AG04449 (cell line): ENCODE measurements at regions not wholly inside any gene's neighbourhood (a gene's known extent, or its start where the extent isn't known, plus 50 kb on each side); places are given as distances from the start of the nearest gene placed in this dataset.

Experiments used
- CTCF ChIA-PET: fragments of 350-600 bp; formaldehyde crosslinking; extraction: SDS; loops from one replicate; lab custom pipeline; 2021; ENCODE audit warnings: antibody characterized with exemption; lab: Yijun Ruan, JAX
- POLR2A ChIA-PET: fragments of 400-600, 350-600 bp; formaldehyde crosslinking; extraction: SDS; loops from one replicate; lab custom pipeline; 2020; ENCODE audit warnings: antibody characterized with exemption, inconsistent platforms; lab: Yijun Ruan, JAX
- DNase-seq: peaks from one replicate; pipeline ENCODE4 v3.0.0-alpha.2; 2010; ENCODE audit warnings: low read depth, low spot score
- H3K4me3 ChIP-seq: 2 replicates; pipeline ENCODE4 v1.5.1; 2011; ENCODE audit warnings: low read depth, mild to moderate bottlenecking, control low read depth, low read length
- CTCF ChIP-seq: IDR thresholded peaks from one replicate; pipeline ENCODE4 v1.5.1; 2011; ENCODE audit warnings: mild to moderate bottlenecking, moderate library complexity, low read length, control low read depth, inconsistent platforms; ENCODE audit not compliant: insufficient read depth; ENCODE audit errors: missing control alignments

DNA sequence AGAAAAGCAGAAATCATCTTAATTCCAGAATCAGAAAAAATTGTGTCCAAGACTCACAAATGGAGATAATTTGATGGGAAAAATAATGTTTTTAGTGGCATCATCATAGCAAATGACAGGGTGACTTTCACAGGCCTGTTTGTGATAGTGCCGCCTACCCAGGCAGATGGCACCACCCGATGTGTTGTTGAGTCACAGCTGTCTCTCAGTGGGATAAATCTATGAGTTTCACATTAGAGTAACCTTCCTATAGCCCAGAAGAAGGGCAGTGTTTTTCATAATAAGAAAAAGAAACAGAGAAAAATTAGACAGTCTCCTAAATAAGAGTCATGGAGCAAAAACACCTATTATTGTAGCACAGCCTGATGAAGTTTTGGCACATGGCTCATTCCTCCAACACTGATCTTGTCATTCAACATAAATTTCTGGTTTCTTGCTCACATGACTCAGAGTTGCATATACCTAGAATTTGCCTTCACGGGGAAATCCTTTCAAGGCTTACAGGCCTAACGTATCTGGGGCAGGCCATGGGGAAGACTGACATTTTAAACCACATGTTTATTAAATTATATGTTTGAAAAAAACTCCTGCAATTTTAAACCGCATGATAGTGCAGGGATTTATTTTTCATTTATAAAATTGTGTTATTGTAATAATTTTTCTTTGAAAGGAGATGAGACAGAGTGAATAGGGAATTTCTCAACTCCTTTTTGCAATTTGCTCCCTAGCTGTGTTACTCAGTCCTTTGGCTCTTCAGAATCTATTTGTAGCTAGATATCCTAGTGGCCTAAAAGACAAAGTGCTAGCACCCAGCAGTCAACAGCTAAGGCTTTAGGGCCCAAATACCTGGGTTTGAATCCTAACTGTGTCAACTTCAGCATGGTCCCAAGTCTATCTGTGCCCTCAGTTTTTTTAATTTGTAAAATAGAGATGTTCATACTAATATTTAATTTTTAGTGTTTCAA, 393.7 kb downstream of the NDFIP2 start:
- CTCF ChIA-PET, result no interaction called here
- TF ChIP-seq CTCF, result no peak
- POLR2A ChIA-PET, result no interaction called here
- no peak overlapping the region for H3K4me3 ChIP-seq
- no peak for DNase-seq

DNA sequence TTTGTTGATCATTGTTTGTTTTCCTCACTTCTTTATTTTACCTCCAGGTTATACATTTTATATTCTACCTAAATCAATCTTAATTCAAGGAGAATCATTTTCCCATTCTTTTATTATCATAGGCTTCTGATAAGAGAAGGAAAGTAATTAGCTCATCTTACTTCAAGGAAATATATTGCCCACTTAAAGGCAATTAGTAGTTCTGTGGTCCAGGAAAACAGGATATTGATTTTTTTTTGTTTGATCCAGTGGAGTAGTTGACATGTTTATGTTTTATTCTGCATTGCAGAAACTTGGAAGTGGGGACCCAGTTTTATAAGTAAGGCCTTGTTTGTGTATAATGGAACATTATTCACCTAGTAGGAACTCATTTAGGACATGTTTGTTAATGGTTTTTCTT, 390.6 kb downstream of the NDFIP2 start:
- POLR2A ChIA-PET, result no interaction called here
- CTCF ChIA-PET, result interaction anchor here (0.7 to 1.8 kb wide), 2 partner anchors 21 to 140 kb away, joined by 3 read pairs; no protein-coding TSS in a partner anchor
- no peak for TF ChIP-seq CTCF

DNA sequence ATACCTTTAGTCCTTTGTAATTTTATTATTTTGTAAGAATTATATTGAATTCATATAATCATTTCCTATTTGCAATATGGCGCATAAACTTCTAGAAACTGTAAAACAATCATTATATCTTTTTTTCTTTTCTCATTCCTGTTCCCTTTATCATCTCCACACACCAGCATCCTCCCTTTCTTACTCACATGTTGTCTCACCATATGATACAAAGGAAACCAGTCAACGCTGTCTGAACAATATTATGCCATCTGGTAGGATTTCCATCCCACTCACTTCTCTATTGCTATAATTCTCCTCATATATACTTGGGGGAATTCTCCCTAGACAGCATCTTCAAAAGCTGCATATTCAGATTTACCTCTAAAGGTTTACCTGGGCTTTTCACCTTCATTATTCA, 389.8 kb downstream of the NDFIP2 start:
- TF ChIP-seq CTCF, result no peak
- POLR2A ChIA-PET, result no interaction called here
- DNase-seq, result no peak
- CTCF ChIA-PET, result interaction anchor here (1.8 kb wide), 1 partner anchor 141 kb away, joined by 3 read pairs; no protein-coding TSS in a partner anchor
- no peak overlapping the region for H3K4me3 ChIP-seq

More for the DNA sequence above, 390.6 kb downstream of the NDFIP2 start:
- no peak for DNase-seq
- H3K4me3 ChIP-seq, result no peak overlapping the region

DNA sequence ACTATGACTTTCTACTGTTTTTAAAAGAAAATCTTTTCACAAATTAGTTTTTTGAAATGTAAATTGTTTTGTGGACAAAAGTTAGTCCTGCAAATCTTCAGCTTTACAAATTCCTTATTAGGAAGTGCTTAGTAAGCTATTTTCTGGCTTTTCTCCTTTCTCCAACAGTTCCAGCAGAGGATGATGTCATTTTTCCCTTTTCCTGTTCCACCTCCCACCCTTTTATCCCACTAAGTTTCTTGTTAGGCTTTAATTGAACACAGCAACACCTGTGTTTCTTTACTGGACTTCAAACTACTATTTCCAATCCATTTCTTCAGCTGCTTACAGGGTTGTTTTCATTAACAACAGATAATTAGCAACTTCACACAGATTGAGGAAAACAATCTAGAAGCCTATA, 389.2 kb downstream of the NDFIP2 start:
- ChIA-PET CTCF (interaction anchor here (1.3 to 1.8 kb wide), 2 partner anchors 28 to 142 kb away, joined by 3 read pairs; no protein-coding TSS in a partner anchor), POLR2A (no interaction called here)
- TF ChIP-seq CTCF, result no peak
- DNase-seq, result no peak
- H3K4me3 ChIP-seq, result no peak overlapping the region

DNA sequence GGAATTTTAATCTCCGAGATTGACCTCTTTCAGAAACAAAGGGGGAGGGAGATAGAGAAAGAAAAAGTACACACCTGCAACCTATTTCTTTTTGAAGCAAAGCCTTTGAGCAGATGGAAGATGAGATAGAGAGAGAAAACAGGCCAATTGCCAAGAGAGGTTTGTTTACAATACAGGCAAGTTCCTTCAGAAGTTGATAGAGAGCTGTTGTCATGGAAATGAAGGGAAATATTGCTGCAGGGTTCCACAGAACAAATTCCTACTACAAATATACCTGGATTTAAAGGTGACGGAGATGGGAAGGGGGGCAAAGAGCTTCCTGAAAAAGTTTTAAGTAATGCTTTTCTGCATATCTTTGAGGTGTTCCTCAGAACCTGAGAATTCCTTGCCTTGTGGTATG, 388.4 kb downstream of the NDFIP2 start:
- no peak overlapping the region for H3K4me3 ChIP-seq
- DNase-seq, result no peak
- CTCF ChIA-PET, result interaction anchor here (1.3 kb wide), 1 partner anchor 29 kb away, joined by 3 read pairs; no protein-coding TSS in a partner anchor
- POLR2A ChIA-PET, result no interaction called here
- no peak for TF ChIP-seq CTCF

DNA sequence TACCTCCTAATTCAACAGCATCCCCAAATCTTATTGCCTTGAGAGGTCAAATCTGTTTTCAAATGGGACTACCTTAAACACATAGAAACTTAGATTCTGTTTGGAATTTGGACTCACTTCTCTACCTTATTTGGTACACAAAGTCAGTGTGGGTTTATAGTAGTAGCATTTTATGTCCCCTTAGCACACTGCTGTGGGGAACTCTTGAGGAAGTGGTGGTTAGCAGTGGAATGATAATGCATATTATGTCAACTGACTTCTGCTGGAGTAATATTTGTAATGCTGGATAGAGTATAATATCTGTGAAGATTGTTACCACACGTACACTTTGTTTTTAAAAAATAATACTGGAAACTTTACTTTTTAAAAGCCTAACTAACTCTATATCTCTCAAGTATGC, 386.3 kb downstream of the NDFIP2 start:
- CTCF ChIA-PET, result no interaction called here
- no peak overlapping the region for H3K4me3 ChIP-seq
- POLR2A ChIA-PET, result no interaction called here
- no peak for TF ChIP-seq CTCF
- DNase-seq, result peak; percentile 31
